ENCODE measurements at regions not wholly inside any gene's neighbourhood (a gene's known extent, or its start where the extent isn't known, plus 50 kb on each side); places are given as distances from the start of the nearest gene placed in this dataset.
"Not testable (repeated sequence)": the region's sequence is repeated elsewhere in the genome, so short reads cannot be mapped to it uniquely, and the experiment has no call there.

- not testable (repeated sequence) for H3K27ac ChIP-seq (ENCODE audit: low read depth, low read length); H3K27me3 ChIP-seq (ENCODE audit: control insufficient read depth, insufficient read depth, low read length); H3K9me3 ChIP-seq (ENCODE audit: control insufficient read depth, insufficient read depth, low read length); H3K4me1 ChIP-seq (ENCODE audit: control insufficient read depth, insufficient read depth, low read length); DNase-seq (ENCODE audit: low read depth in 4 of 6, low spot score in 6 of 6); H3K36me3 ChIP-seq (ENCODE audit: control insufficient read depth, insufficient read depth, low read length); H3K4me3 ChIP-seq (ENCODE audit: low read depth, low read length)
Observed at GRCh38 chr5:50558640-50559039, 107.8 kb upstream of the PARP8 start.

- no CpG with 5 or more reads among the region's 1 CpG for WGBS (ENCODE audit: insufficient coverage)
- Histone ChIP-seq H3K4me3 (ENCODE audit: low read depth, low read length) (no peak overlapping the region), H3K4me1 (ENCODE audit: control insufficient read depth, insufficient read depth, low read length) (no peaks in the 10 kb centered on the region), H3K27me3 (ENCODE audit: control insufficient read depth, insufficient read depth, low read length) (no peaks in the 10 kb centered on the region), H3K9me3 (ENCODE audit: control insufficient read depth, insufficient read depth, low read length) (no peaks in the 10 kb centered on the region), H3K27ac (ENCODE audit: low read depth, low read length) (no peak overlapping the region), H3K36me3 (ENCODE audit: control insufficient read depth, insufficient read depth, low read length) (no peaks in the 10 kb centered on the region)
- DNase-seq (ENCODE audit: low read depth in 4 of 6, low spot score in 6 of 6) = no peak
Observed at GRCh38 chr5:50559955-50560354, 106.5 kb upstream of the PARP8 start.

GRCh38 chr5:50562694-50563093 is 103.7 kb upstream of the PARP8 start:
- Histone ChIP-seq H3K27ac (ENCODE audit: low read depth, low read length) (no peak overlapping the region), H3K4me1 (ENCODE audit: control insufficient read depth, insufficient read depth, low read length) (no peaks in the 10 kb centered on the region), H3K9me3 (ENCODE audit: control insufficient read depth, insufficient read depth, low read length) (no peaks in the 10 kb centered on the region), H3K36me3 (ENCODE audit: control insufficient read depth, insufficient read depth, low read length) (no peaks in the 10 kb centered on the region), H3K4me3 (ENCODE audit: low read depth, low read length) (no peak overlapping the region), H3K27me3 (ENCODE audit: control insufficient read depth, insufficient read depth, low read length) (no peaks in the 10 kb centered on the region)
- no CpG with 5 or more reads among the region's 2 CpGs for WGBS (ENCODE audit: insufficient coverage)
- no peak for DNase-seq (ENCODE audit: low read depth in 4 of 6, low spot score in 6 of 6)

GRCh38 chr5:50564079-50564478 is 102.4 kb upstream of the PARP8 start:
- Histone ChIP-seq H3K4me1 (ENCODE audit: control insufficient read depth, insufficient read depth, low read length) (no peaks in the 10 kb centered on the region), H3K9me3 (ENCODE audit: control insufficient read depth, insufficient read depth, low read length) (no peaks in the 10 kb centered on the region), H3K4me3 (ENCODE audit: low read depth, low read length) (no peak overlapping the region), H3K27ac (ENCODE audit: low read depth, low read length) (no peak overlapping the region), H3K36me3 (ENCODE audit: control insufficient read depth, insufficient read depth, low read length) (no peaks in the 10 kb centered on the region), H3K27me3 (ENCODE audit: control insufficient read depth, insufficient read depth, low read length) (no peaks in the 10 kb centered on the region)
- DNase-seq (ENCODE audit: low read depth in 4 of 6, low spot score in 6 of 6) = no peak
- 100% methylated on average over 1 of the region's 2 CpGs for WGBS (ENCODE audit: insufficient coverage)

- WGBS (ENCODE audit: insufficient coverage) = no CpG with 5 or more reads among the region's 1 CpG
- no peak for DNase-seq (ENCODE audit: low read depth in 4 of 6, low spot score in 6 of 6)
- Histone ChIP-seq H3K36me3 (ENCODE audit: control insufficient read depth, insufficient read depth, low read length) (no peaks in the 10 kb centered on the region), H3K9me3 (ENCODE audit: control insufficient read depth, insufficient read depth, low read length) (no peaks in the 10 kb centered on the region), H3K27ac (ENCODE audit: low read depth, low read length) (no peak overlapping the region), H3K4me3 (ENCODE audit: low read depth, low read length) (no peak overlapping the region), H3K4me1 (ENCODE audit: control insufficient read depth, insufficient read depth, low read length) (no peaks in the 10 kb centered on the region), H3K27me3 (ENCODE audit: control insufficient read depth, insufficient read depth, low read length) (no peaks in the 10 kb centered on the region)
Observed at GRCh38 chr5:50564558-50564957, 101.9 kb upstream of the PARP8 start.

- H3K4me3 ChIP-seq (ENCODE audit: low read depth, low read length) = no peak overlapping the region
- no peaks in the 10 kb centered on the region for H3K36me3 ChIP-seq (ENCODE audit: control insufficient read depth, insufficient read depth, low read length)
- no peaks in the 10 kb centered on the region for H3K4me1 ChIP-seq (ENCODE audit: control insufficient read depth, insufficient read depth, low read length)
- no peaks in the 10 kb centered on the region for H3K27me3 ChIP-seq (ENCODE audit: control insufficient read depth, insufficient read depth, low read length)
- no CpG with 5 or more reads among the region's 3 CpGs for WGBS (ENCODE audit: insufficient coverage)
- H3K27ac ChIP-seq (ENCODE audit: low read depth, low read length) = no peak overlapping the region
- no peaks in the 10 kb centered on the region for H3K9me3 ChIP-seq (ENCODE audit: control insufficient read depth, insufficient read depth, low read length)
- DNase-seq (ENCODE audit: low read depth in 4 of 6, low spot score in 6 of 6) = no peak
Observed at GRCh38 chr5:50574121-50574520, 92.3 kb upstream of the PARP8 start.

GRCh38 chr5:50575740-50576139 is 90.7 kb upstream of the PARP8 start:
- no peaks in the 10 kb centered on the region for H3K9me3 ChIP-seq (ENCODE audit: control insufficient read depth, insufficient read depth, low read length)
- WGBS (ENCODE audit: insufficient coverage) = no CpG with 5 or more reads among the region's 3 CpGs
- no peak for DNase-seq (ENCODE audit: low read depth in 4 of 6, low spot score in 6 of 6)
- H3K4me1 ChIP-seq (ENCODE audit: control insufficient read depth, insufficient read depth, low read length) = no peaks in the 10 kb centered on the region
- H3K36me3 ChIP-seq (ENCODE audit: control insufficient read depth, insufficient read depth, low read length) = no peaks in the 10 kb centered on the region
- H3K27ac ChIP-seq (ENCODE audit: low read depth, low read length) = no peak overlapping the region
- H3K4me3 ChIP-seq (ENCODE audit: low read depth, low read length) = no peak overlapping the region
- no peaks in the 10 kb centered on the region for H3K27me3 ChIP-seq (ENCODE audit: control insufficient read depth, insufficient read depth, low read length)

GRCh38 chr5:50576265-50576664 is 90.2 kb upstream of the PARP8 start:
- Histone ChIP-seq H3K9me3 (ENCODE audit: control insufficient read depth, insufficient read depth, low read length) (no peaks in the 10 kb centered on the region), H3K27ac (ENCODE audit: low read depth, low read length) (no peak overlapping the region), H3K27me3 (ENCODE audit: control insufficient read depth, insufficient read depth, low read length) (no peaks in the 10 kb centered on the region), H3K4me1 (ENCODE audit: control insufficient read depth, insufficient read depth, low read length) (no peaks in the 10 kb centered on the region), H3K36me3 (ENCODE audit: control insufficient read depth, insufficient read depth, low read length) (no peaks in the 10 kb centered on the region), H3K4me3 (ENCODE audit: low read depth, low read length) (no peak overlapping the region)
- no peak for DNase-seq (ENCODE audit: low read depth in 4 of 6, low spot score in 6 of 6)

GRCh38 chr5:50576686-50577256 is 89.7 kb upstream of the PARP8 start:
- H3K4me3 ChIP-seq (ENCODE audit: low read depth, low read length) = no peak overlapping the region
- H3K4me1 ChIP-seq (ENCODE audit: control insufficient read depth, insufficient read depth, low read length) = no peaks in the 10 kb centered on the region
- no peaks in the 10 kb centered on the region for H3K9me3 ChIP-seq (ENCODE audit: control insufficient read depth, insufficient read depth, low read length)
- peak in 1 of 6 donors; percentile 5 for DNase-seq (ENCODE audit: low read depth in 4 of 6, low spot score in 6 of 6)
- no peak overlapping the region for H3K27ac ChIP-seq (ENCODE audit: low read depth, low read length)
- 0% methylated on average over 1 of the region's 1 CpG for WGBS (ENCODE audit: insufficient coverage)
- no peaks in the 10 kb centered on the region for H3K27me3 ChIP-seq (ENCODE audit: control insufficient read depth, insufficient read depth, low read length)
- no peaks in the 10 kb centered on the region for H3K36me3 ChIP-seq (ENCODE audit: control insufficient read depth, insufficient read depth, low read length)

GRCh38 chr5:50580506-50580905 is 85.9 kb upstream of the PARP8 start:
- WGBS (ENCODE audit: insufficient coverage) = 100% methylated on average over 4 of the region's 6 CpGs
- H3K27ac ChIP-seq (ENCODE audit: low read depth, low read length) = no peak overlapping the region

More at GRCh38 chr5:50580506-50580905, 85.9 kb upstream of the PARP8 start:
- no peak overlapping the region for H3K4me3 ChIP-seq (ENCODE audit: low read depth, low read length)
- H3K27me3 ChIP-seq (ENCODE audit: control insufficient read depth, insufficient read depth, low read length) = no peaks in the 10 kb centered on the region
- H3K9me3 ChIP-seq (ENCODE audit: control insufficient read depth, insufficient read depth, low read length) = no peaks in the 10 kb centered on the region
- no peaks in the 10 kb centered on the region for H3K4me1 ChIP-seq (ENCODE audit: control insufficient read depth, insufficient read depth, low read length)
- H3K36me3 ChIP-seq (ENCODE audit: control insufficient read depth, insufficient read depth, low read length) = no peaks in the 10 kb centered on the region
- DNase-seq (ENCODE audit: low read depth in 4 of 6, low spot score in 6 of 6) = no peak
